ENCODE measurements at regions not wholly inside any gene's neighbourhood (a gene's known extent, or its start where the extent isn't known, plus 50 kb on each side); places are given as distances from the start of the nearest gene placed in this dataset.

GRCh38 chr3:132881756-132882409 is 156.3 kb upstream of the TMEM108 start:
- Histone ChIP-seq H3K27ac (ENCODE audit: low read length) (no peak overlapping the region), H3K27me3 (ENCODE audit: low read length) (no peaks in the 10 kb centered on the region), H2AFZ (ENCODE audit: low read length) (no peak overlapping the region), H3K9me3 (ENCODE audit: low read length) (no peaks in the 10 kb centered on the region), H3K4me2 (ENCODE audit: low read depth, low read length, poor library complexity, severe bottlenecking) (no peak overlapping the region), H3K9me2 (replicated peaks; ENCODE audit: insufficient read depth, low read length) (no peaks in the 10 kb centered on the region), H3K4me1 (ENCODE audit: low read length) (no peaks in the 10 kb centered on the region), H3K79me2 (ENCODE audit: low read length) (no peaks in the 10 kb centered on the region), H3K4me3 (ENCODE audit: low read length) (no peak overlapping the region), H4K20me1 (ENCODE audit: insufficient read depth, low read depth, low read length) (no peaks in the 10 kb centered on the region), H3K9ac (ENCODE audit: low read length) (no peak overlapping the region), H3K36me3 (ENCODE audit: insufficient read depth, low read length) (no peaks in the 10 kb centered on the region)
- no peak for DNase-seq

GRCh38 chr3:132880986-132881385 is 157.2 kb upstream of the TMEM108 start:
- Histone ChIP-seq H3K9me3 (ENCODE audit: low read length) (no peaks in the 10 kb centered on the region), H3K27me3 (ENCODE audit: low read length) (no peaks in the 10 kb centered on the region), H3K4me2 (ENCODE audit: low read depth, low read length, poor library complexity, severe bottlenecking) (no peak overlapping the region), H3K79me2 (ENCODE audit: low read length) (no peaks in the 10 kb centered on the region), H3K27ac (ENCODE audit: low read length) (no peak overlapping the region), H3K9me2 (replicated peaks; ENCODE audit: insufficient read depth, low read length) (no peaks in the 10 kb centered on the region), H3K36me3 (ENCODE audit: insufficient read depth, low read length) (no peaks in the 10 kb centered on the region), H3K9ac (ENCODE audit: low read length) (no peak overlapping the region), H2AFZ (ENCODE audit: low read length) (no peak overlapping the region), H4K20me1 (ENCODE audit: insufficient read depth, low read depth, low read length) (no peaks in the 10 kb centered on the region), H3K4me1 (ENCODE audit: low read length) (no peaks in the 10 kb centered on the region), H3K4me3 (ENCODE audit: low read length) (no peak overlapping the region)
- no peak for DNase-seq

- no peaks in the 10 kb centered on the region for H3K79me2 ChIP-seq (ENCODE audit: low read length)
- DNase-seq: no peak
- H3K36me3 ChIP-seq (ENCODE audit: insufficient read depth, low read length): no peaks in the 10 kb centered on the region
- no peak overlapping the region for H3K9ac ChIP-seq (ENCODE audit: low read length)
- no peak overlapping the region for H3K4me3 ChIP-seq (ENCODE audit: low read length)
- no peaks in the 10 kb centered on the region for H3K9me3 ChIP-seq (ENCODE audit: low read length)
- no peaks in the 10 kb centered on the region for H3K4me1 ChIP-seq (ENCODE audit: low read length)
- H3K9me2 ChIP-seq (replicated peaks; ENCODE audit: insufficient read depth, low read length): no peaks in the 10 kb centered on the region
- H2AFZ ChIP-seq (ENCODE audit: low read length): no peak overlapping the region
- no peak overlapping the region for H3K27ac ChIP-seq (ENCODE audit: low read length)
- H3K4me2 ChIP-seq (ENCODE audit: low read depth, low read length, poor library complexity, severe bottlenecking): no peak overlapping the region
- no peaks in the 10 kb centered on the region for H3K27me3 ChIP-seq (ENCODE audit: low read length)
- H4K20me1 ChIP-seq (ENCODE audit: insufficient read depth, low read depth, low read length): no peaks in the 10 kb centered on the region
Measured at GRCh38 chr3:132879656-132880055, 157.4 kb upstream of the NPHP3 start.

DNA sequence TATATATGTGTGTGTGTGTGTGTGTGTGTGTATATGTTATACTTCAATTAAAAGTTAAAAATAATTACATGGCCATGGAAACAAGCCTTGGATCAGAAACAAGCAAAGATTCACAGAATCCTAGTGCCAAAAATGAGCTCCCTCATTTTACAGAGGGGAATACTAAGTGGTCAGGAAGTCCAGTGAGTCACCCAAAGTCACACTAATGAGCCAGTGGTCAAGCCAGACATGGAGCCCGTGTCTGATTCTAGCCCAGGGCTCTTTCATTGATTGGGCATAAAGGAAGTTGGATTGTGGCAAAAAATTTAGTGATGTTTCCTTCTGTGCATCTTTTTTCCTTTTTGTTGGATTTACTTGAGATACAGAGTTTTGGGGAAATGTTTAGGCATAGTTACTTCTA is 152.5 kb upstream of the NPHP3 start:
- H3K4me2 ChIP-seq (ENCODE audit: low read depth, low read length, poor library complexity, severe bottlenecking): no peak overlapping the region
- no peaks in the 10 kb centered on the region for H3K9me3 ChIP-seq (ENCODE audit: low read length)
- DNase-seq: no peak
- H3K79me2 ChIP-seq (ENCODE audit: low read length): no peaks in the 10 kb centered on the region
- no peaks in the 10 kb centered on the region for H3K36me3 ChIP-seq (ENCODE audit: insufficient read depth, low read length)
- H3K27me3 ChIP-seq (ENCODE audit: low read length): no peaks in the 10 kb centered on the region
- no peak overlapping the region for H3K4me3 ChIP-seq (ENCODE audit: low read length)
- no peak overlapping the region for H3K27ac ChIP-seq (ENCODE audit: low read length)
- H3K9ac ChIP-seq (ENCODE audit: low read length): no peak overlapping the region
- H2AFZ ChIP-seq (ENCODE audit: low read length): no peak overlapping the region
- H3K4me1 ChIP-seq (ENCODE audit: low read length): no peaks in the 10 kb centered on the region
- H3K9me2 ChIP-seq (replicated peaks; ENCODE audit: insufficient read depth, low read length): no peaks in the 10 kb centered on the region
- no peaks in the 10 kb centered on the region for H4K20me1 ChIP-seq (ENCODE audit: insufficient read depth, low read depth, low read length)

DNA sequence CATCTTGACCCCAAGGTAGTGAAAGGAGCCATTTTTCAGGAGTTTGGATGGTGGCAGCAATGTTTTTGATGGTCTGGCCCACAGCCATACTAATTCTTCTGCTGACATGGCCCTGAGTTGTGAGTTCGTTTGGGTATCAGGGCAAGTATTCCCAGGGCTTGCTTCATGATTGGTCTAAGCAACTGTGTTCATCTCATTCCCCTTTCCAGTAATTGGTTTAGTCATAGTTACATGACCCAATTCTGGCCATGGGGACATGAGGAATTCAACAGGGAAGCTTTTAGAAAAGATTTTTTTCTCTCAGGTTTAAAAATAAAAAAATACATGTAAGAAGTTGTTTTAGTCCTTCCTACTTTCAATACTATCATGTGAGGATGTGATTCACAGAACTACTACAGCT is 150.5 kb upstream of the NPHP3 start:
- H3K79me2 ChIP-seq (ENCODE audit: low read length): no peaks in the 10 kb centered on the region
- no peak overlapping the region for H2AFZ ChIP-seq (ENCODE audit: low read length)
- H3K9ac ChIP-seq (ENCODE audit: low read length): no peak overlapping the region
- H3K9me3 ChIP-seq (ENCODE audit: low read length): no peaks in the 10 kb centered on the region
- H3K36me3 ChIP-seq (ENCODE audit: insufficient read depth, low read length): no peaks in the 10 kb centered on the region
- H3K27me3 ChIP-seq (ENCODE audit: low read length): 0 out of 2 replicates have a peak, but pooled peaks cover 2% of the 10 kb centered on the region
- H3K9me2 ChIP-seq (replicated peaks; ENCODE audit: insufficient read depth, low read length): no peaks in the 10 kb centered on the region
- no peak for DNase-seq
- H4K20me1 ChIP-seq (ENCODE audit: insufficient read depth, low read depth, low read length): no peaks in the 10 kb centered on the region
- no peak overlapping the region for H3K27ac ChIP-seq (ENCODE audit: low read length)
- H3K4me2 ChIP-seq (ENCODE audit: low read depth, low read length, poor library complexity, severe bottlenecking): no peak overlapping the region
- H3K4me3 ChIP-seq (ENCODE audit: low read length): no peak overlapping the region
- no peaks in the 10 kb centered on the region for H3K4me1 ChIP-seq (ENCODE audit: low read length)

GRCh38 chr3:132871956-132872355 is 149.7 kb upstream of the NPHP3 start:
- no peaks in the 10 kb centered on the region for H3K9me3 ChIP-seq (ENCODE audit: low read length)
- no peaks in the 10 kb centered on the region for H3K4me1 ChIP-seq (ENCODE audit: low read length)
- H3K4me3 ChIP-seq (ENCODE audit: low read length): no peak overlapping the region
- H2AFZ ChIP-seq (ENCODE audit: low read length): no peak overlapping the region
- no peak overlapping the region for H3K27ac ChIP-seq (ENCODE audit: low read length)
- no peak for DNase-seq
- no peaks in the 10 kb centered on the region for H3K36me3 ChIP-seq (ENCODE audit: insufficient read depth, low read length)
- H3K9me2 ChIP-seq (replicated peaks; ENCODE audit: insufficient read depth, low read length): no peaks in the 10 kb centered on the region
- H3K27me3 ChIP-seq (ENCODE audit: low read length): 0 out of 2 replicates have a peak, but pooled peaks cover 2% of the 10 kb centered on the region
- no peak overlapping the region for H3K9ac ChIP-seq (ENCODE audit: low read length)
- H3K4me2 ChIP-seq (ENCODE audit: low read depth, low read length, poor library complexity, severe bottlenecking): no peak overlapping the region
- H4K20me1 ChIP-seq (ENCODE audit: insufficient read depth, low read depth, low read length): no peaks in the 10 kb centered on the region
- no peaks in the 10 kb centered on the region for H3K79me2 ChIP-seq (ENCODE audit: low read length)

DNA sequence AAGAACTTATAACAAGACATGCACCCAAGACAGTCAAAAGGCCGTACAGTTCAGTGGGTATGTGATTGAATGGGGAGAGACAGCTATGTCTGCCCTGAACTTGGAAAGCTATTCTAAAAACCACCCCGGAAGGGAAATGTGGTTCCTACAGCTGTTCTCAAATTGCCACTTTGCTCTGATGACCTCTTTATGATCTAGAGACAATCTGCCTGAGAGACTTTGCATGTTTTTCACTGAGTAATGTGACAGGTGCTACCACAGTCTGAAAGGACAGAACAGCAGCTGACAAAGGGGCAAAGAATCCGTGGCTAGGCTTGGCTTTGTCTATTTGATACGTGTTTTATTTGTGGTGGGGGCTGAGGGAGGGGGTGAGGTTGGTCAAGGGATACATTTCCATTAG is 148.3 kb upstream of the NPHP3 start:
- no peak overlapping the region for H3K9ac ChIP-seq (ENCODE audit: low read length)
- H3K9me3 ChIP-seq (ENCODE audit: low read length): no peaks in the 10 kb centered on the region
- H3K79me2 ChIP-seq (ENCODE audit: low read length): no peaks in the 10 kb centered on the region
- 0 out of 2 replicates have a peak, but pooled peaks cover 2% of the 10 kb centered on the region for H3K27me3 ChIP-seq (ENCODE audit: low read length)
- DNase-seq: no peak
- no peak overlapping the region for H3K4me3 ChIP-seq (ENCODE audit: low read length)
- no peaks in the 10 kb centered on the region for H3K9me2 ChIP-seq (replicated peaks; ENCODE audit: insufficient read depth, low read length)
- H3K4me1 ChIP-seq (ENCODE audit: low read length): no peaks in the 10 kb centered on the region
- no peaks in the 10 kb centered on the region for H3K36me3 ChIP-seq (ENCODE audit: insufficient read depth, low read length)
- no peak overlapping the region for H3K27ac ChIP-seq (ENCODE audit: low read length)
- H2AFZ ChIP-seq (ENCODE audit: low read length): no peak overlapping the region
- no peaks in the 10 kb centered on the region for H4K20me1 ChIP-seq (ENCODE audit: insufficient read depth, low read depth, low read length)
- no peak overlapping the region for H3K4me2 ChIP-seq (ENCODE audit: low read depth, low read length, poor library complexity, severe bottlenecking)

GRCh38 chr3:132867956-132868355 is 145.7 kb upstream of the NPHP3 start:
- H3K4me2 ChIP-seq (ENCODE audit: low read depth, low read length, poor library complexity, severe bottlenecking): no peak overlapping the region
- no peaks in the 10 kb centered on the region for H3K36me3 ChIP-seq (ENCODE audit: insufficient read depth, low read length)
- no peak for DNase-seq
- H3K9me2 ChIP-seq (replicated peaks; ENCODE audit: insufficient read depth, low read length): no peaks in the 10 kb centered on the region
- no peak overlapping the region for H3K9ac ChIP-seq (ENCODE audit: low read length)
- no peaks in the 10 kb centered on the region for H4K20me1 ChIP-seq (ENCODE audit: insufficient read depth, low read depth, low read length)
- no peaks in the 10 kb centered on the region for H3K9me3 ChIP-seq (ENCODE audit: low read length)
- no peak overlapping the region for H3K4me3 ChIP-seq (ENCODE audit: low read length)
- H3K27ac ChIP-seq (ENCODE audit: low read length): no peak overlapping the region
- H2AFZ ChIP-seq (ENCODE audit: low read length): no peak overlapping the region
- H3K27me3 ChIP-seq (ENCODE audit: low read length): 0 out of 2 replicates have a peak, but pooled peaks cover 2% of the 10 kb centered on the region
- H3K79me2 ChIP-seq (ENCODE audit: low read length): no peaks in the 10 kb centered on the region
- no peaks in the 10 kb centered on the region for H3K4me1 ChIP-seq (ENCODE audit: low read length)
